ENCODE measurements at regions not wholly inside any gene's neighbourhood (a gene's known extent, or its start where the extent isn't known, plus 50 kb on each side); places are given as distances from the start of the nearest gene placed in this dataset.

GRCh38 chr13:78376033-78376432, 227.3 kb downstream of the POU4F1 start:
- no peaks in the 10 kb centered on the region for H3K79me2 ChIP-seq (replicated peaks; ENCODE audit: insufficient read depth)
- H4K20me1 ChIP-seq (replicated peaks; ENCODE audit: insufficient read depth): no peaks in the 10 kb centered on the region
- Mint-ChIP-seq H3K27ac (no peak overlapping the region), H3K4me1 (no peaks in the 10 kb centered on the region), H3K27me3 (ENCODE audit: insufficient read depth, low read depth, poor library complexity) (no peaks in the 10 kb centered on the region), H3K9me3 (no peaks in the 10 kb centered on the region), H3K4me3 (no peak overlapping the region), H3K36me3 (ENCODE audit: low read depth) (no peaks in the 10 kb centered on the region)
- ATAC-seq (no peak), DNase-seq (ENCODE audit: low spot score) (no peak)
- H2AFZ ChIP-seq: no peak overlapping the region
- no peaks in the 10 kb centered on the region for H3K27me3 ChIP-seq (ENCODE audit: insufficient read depth)
- TF ChIP-seq POLR2AphosphoS5 (IDR thresholded peaks at IDR 0.05; ENCODE audit: low read depth) (no peak), ETS1 (IDR thresholded peaks at IDR 0.05) (no peak), NANOG (IDR thresholded peaks at IDR 0.05; ENCODE audit: borderline replicate concordance) (no peak), EZH2phosphoT487 (IDR thresholded peaks at IDR 0.05; ENCODE audit: unreplicated experiment) (no peak), CREB1 (CRISPR knock-in tag; IDR thresholded peaks at IDR 0.05; ENCODE audit: low read depth) (no peak)
- TF ChIP-seq, protein P1, sequence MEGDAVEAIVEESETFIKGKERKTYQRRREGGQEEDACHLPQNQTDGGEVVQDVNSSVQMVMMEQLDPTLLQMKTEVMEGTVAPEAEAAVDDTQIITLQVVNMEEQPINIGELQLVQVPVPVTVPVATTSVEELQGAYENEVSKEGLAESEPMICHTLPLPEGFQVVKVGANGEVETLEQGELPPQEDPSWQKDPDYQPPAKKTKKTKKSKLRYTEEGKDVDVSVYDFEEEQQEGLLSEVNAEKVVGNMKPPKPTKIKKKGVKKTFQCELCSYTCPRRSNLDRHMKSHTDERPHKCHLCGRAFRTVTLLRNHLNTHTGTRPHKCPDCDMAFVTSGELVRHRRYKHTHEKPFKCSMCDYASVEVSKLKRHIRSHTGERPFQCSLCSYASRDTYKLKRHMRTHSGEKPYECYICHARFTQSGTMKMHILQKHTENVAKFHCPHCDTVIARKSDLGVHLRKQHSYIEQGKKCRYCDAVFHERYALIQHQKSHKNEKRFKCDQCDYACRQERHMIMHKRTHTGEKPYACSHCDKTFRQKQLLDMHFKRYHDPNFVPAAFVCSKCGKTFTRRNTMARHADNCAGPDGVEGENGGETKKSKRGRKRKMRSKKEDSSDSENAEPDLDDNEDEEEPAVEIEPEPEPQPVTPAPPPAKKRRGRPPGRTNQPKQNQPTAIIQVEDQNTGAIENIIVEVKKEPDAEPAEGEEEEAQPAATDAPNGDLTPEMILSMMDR (conservative IDR thresholded peaks at IDR 0.05; ENCODE audit: low read depth in 2 of 2): no peak
- TF ChIP-seq, protein P2, sequence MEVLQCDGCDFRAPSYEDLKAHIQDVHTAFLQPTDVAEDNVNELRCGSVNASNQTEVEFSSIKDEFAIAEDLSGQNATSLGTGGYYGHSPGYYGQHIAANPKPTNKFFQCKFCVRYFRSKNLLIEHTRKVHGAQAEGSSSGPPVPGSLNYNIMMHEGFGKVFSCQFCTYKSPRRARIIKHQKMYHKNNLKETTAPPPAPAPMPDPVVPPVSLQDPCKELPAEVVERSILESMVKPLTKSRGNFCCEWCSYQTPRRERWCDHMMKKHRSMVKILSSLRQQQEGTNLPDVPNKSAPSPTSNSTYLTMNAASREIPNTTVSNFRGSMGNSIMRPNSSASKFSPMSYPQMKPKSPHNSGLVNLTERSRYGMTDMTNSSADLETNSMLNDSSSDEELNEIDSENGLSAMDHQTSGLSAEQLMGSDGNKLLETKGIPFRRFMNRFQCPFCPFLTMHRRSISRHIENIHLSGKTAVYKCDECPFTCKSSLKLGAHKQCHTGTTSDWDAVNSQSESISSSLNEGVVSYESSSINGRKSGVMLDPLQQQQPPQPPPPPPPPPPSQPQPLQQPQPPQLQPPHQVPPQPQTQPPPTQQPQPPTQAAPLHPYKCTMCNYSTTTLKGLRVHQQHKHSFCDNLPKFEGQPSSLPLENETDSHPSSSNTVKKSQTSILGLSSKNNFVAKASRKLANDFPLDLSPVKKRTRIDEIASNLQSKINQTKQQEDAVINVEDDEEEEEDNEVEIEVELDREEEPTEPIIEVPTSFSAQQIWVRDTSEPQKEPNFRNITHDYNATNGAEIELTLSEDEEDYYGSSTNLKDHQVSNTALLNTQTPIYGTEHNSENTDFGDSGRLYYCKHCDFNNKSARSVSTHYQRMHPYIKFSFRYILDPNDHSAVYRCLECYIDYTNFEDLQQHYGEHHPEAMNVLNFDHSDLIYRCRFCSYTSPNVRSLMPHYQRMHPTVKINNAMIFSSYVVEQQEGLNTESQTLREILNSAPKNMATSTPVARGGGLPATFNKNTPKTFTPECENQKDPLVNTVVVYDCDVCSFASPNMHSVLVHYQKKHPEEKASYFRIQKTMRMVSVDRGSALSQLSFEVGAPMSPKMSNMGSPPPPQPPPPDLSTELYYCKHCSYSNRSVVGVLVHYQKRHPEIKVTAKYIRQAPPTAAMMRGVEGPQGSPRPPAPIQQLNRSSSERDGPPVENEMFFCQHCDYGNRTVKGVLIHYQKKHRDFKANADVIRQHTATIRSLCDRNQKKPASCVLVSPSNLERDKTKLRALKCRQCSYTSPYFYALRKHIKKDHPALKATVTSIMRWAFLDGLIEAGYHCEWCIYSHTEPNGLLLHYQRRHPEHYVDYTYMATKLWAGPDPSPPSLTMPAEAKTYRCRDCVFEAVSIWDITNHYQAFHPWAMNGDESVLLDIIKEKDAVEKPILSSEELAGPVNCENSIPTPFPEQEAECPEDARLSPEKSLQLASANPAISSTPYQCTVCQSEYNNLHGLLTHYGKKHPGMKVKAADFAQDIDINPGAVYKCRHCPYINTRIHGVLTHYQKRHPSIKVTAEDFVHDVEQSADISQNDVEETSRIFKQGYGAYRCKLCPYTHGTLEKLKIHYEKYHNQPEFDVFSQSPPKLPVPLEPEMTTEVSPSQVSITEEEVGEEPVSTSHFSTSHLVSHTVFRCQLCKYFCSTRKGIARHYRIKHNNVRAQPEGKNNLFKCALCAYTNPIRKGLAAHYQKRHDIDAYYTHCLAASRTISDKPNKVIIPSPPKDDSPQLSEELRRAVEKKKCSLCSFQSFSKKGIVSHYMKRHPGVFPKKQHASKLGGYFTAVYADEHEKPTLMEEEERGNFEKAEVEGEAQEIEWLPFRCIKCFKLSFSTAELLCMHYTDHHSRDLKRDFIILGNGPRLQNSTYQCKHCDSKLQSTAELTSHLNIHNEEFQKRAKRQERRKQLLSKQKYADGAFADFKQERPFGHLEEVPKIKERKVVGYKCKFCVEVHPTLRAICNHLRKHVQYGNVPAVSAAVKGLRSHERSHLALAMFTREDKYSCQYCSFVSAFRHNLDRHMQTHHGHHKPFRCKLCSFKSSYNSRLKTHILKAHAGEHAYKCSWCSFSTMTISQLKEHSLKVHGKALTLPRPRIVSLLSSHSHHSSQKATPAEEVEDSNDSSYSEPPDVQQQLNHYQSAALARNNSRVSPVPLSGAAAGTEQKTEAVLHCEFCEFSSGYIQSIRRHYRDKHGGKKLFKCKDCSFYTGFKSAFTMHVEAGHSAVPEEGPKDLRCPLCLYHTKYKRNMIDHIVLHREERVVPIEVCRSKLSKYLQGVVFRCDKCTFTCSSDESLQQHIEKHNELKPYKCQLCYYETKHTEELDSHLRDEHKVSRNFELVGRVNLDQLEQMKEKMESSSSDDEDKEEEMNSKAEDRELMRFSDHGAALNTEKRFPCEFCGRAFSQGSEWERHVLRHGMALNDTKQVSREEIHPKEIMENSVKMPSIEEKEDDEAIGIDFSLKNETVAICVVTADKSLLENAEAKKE (CRISPR knock-in tag; IDR thresholded peaks at IDR 0.05): no peak
- no peaks in the 10 kb centered on the region; the same call in 1 of the 2 replicates for H3K9me2 ChIP-seq (ENCODE audit: insufficient read depth)
- no peak overlapping the region for H3K4me2 ChIP-seq
- no peak overlapping the region for H3K4me3 ChIP-seq
- H3K4me1 ChIP-seq (ENCODE audit: insufficient read depth): no peaks in the 10 kb centered on the region
- no peaks in the 10 kb centered on the region for H3K36me3 ChIP-seq (ENCODE audit: insufficient read depth)
- H3K27ac ChIP-seq (ENCODE audit: low read depth): no peak overlapping the region
- no peaks in the 10 kb centered on the region for H3F3A ChIP-seq (replicated peaks; ENCODE audit: low read depth)

All from GM23338 (cell line).